ENCODE measurements at regions not wholly inside any gene's neighbourhood (a gene's known extent, or its start where the extent isn't known, plus 50 kb on each side); places are given as distances from the start of the nearest gene placed in this dataset.

DNA sequence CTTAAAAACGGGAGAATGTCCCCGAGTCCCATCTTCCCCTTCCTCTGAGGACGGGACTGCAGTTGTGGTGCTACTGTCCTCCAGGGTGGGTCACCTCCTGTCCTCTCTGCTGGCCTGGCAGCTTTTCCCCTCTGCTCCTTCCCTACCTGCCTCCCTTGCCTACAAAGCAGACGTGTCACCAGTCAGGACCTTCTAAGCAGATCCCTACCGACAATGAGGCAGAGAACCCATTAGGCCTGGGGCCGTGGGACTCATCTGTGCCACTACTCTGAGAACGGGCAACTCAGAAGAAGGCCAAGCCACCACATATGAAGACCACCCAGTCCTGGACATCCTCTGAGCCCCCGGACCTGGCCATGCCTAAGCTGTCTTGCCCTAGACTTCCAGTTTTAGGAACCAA lies 103.0 kb upstream of the TEX51 start:
- H3K27ac ChIP-seq (ENCODE audit: low read depth in 1 of 2, low read length in 2 of 2): no peak overlapping the region
- Mint-ChIP-seq H3K27me3 (peaks cover 44% of the 10 kb centered on the region), H3K9me3 (no peaks in the 10 kb centered on the region), H3K4me1 (ENCODE audit: low read depth) (no peaks in the 10 kb centered on the region), H3K36me3 (ENCODE audit: low read depth) (no peaks in the 10 kb centered on the region), H3K27ac (no peak overlapping the region), H3K4me3 (no peak overlapping the region)
- CTCF ChIA-PET: no interaction called here
- H3K36me3 ChIP-seq (ENCODE audit: insufficient read depth, low read length): no peaks in the 10 kb centered on the region
- POLR2A ChIA-PET: no interaction called here
- ATAC-seq (ENCODE audit: poor library complexity): no peak
- no peaks in the 10 kb centered on the region for H3K4me1 ChIP-seq (ENCODE audit: insufficient read depth, low read length)
- no peaks in the 10 kb centered on the region for H3K9me3 ChIP-seq (ENCODE audit: control insufficient read depth in 1 of 2, insufficient read depth in 1 of 2, low read length in 2 of 2)
- intact Hi-C loops (cut with DNase I, micrococcal nuclease): no loop called here
- DNase-seq: no peak
- no peak overlapping the region for H3K4me3 ChIP-seq (ENCODE audit: low read length)
- TF ChIP-seq, protein P1, sequence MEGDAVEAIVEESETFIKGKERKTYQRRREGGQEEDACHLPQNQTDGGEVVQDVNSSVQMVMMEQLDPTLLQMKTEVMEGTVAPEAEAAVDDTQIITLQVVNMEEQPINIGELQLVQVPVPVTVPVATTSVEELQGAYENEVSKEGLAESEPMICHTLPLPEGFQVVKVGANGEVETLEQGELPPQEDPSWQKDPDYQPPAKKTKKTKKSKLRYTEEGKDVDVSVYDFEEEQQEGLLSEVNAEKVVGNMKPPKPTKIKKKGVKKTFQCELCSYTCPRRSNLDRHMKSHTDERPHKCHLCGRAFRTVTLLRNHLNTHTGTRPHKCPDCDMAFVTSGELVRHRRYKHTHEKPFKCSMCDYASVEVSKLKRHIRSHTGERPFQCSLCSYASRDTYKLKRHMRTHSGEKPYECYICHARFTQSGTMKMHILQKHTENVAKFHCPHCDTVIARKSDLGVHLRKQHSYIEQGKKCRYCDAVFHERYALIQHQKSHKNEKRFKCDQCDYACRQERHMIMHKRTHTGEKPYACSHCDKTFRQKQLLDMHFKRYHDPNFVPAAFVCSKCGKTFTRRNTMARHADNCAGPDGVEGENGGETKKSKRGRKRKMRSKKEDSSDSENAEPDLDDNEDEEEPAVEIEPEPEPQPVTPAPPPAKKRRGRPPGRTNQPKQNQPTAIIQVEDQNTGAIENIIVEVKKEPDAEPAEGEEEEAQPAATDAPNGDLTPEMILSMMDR (IDR thresholded peaks at IDR 0.05): no peak
- peaks cover 0 to 11% of the 10 kb centered on the region in 2 experiments for H3K27me3 ChIP-seq (ENCODE audit: control insufficient read depth in 1 of 2, insufficient read depth in 2 of 2, low read length in 2 of 2)

DNA sequence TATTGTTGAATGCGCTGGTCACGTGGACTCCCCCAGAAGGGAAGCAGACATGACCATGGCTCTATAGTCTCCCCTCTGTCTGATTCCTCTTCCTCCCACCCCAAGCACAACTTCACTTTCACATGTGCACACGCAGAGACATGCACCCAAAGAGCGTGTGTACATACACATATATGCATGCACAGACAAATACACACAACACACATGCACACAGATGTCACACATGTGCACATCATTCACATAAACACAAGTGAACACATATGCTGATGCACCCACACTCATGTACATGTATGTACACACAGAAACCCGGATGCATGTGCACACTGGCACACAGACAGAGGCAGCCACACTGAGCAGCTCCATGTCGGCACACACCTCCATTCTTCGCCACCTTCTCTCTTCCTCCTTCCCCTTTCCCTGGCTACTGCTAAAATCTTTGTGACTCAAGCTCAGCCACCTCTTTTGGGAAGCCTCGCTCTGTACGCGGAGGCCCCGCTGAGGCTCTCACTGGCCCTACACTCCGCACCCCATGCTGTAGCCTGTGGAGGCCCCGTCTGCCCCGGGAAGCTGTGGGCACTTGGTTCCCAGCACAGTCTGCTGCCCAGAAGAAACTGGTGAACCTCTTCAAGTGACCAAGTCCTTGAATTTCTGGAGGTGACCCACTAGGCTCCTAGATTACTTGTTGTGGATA lies 101.6 kb upstream of the TEX51 start:
- no peaks in the 10 kb centered on the region for H3K9me3 ChIP-seq (ENCODE audit: control insufficient read depth in 1 of 2, insufficient read depth in 1 of 2, low read length in 2 of 2)
- H3K27ac Mint-ChIP-seq: no peak overlapping the region
- TF ChIP-seq, protein P1 (IDR thresholded peaks at IDR 0.05): no peak
- ChIA-PET CTCF (no interaction called here), POLR2A (no interaction called here)
- ATAC-seq (ENCODE audit: poor library complexity) (no peak), DNase-seq (no peak)
- no peaks in the 10 kb centered on the region for H3K36me3 ChIP-seq (ENCODE audit: insufficient read depth, low read length)
- no peak overlapping the region for H3K4me3 ChIP-seq (ENCODE audit: low read length)
- H3K9me3 Mint-ChIP-seq: no peaks in the 10 kb centered on the region
- H3K36me3 Mint-ChIP-seq (ENCODE audit: low read depth): no peaks in the 10 kb centered on the region
- H3K4me1 ChIP-seq (ENCODE audit: insufficient read depth, low read length): no peaks in the 10 kb centered on the region
- H3K27me3 Mint-ChIP-seq: peaks cover 33% of the 10 kb centered on the region
- peaks cover 0 to 11% of the 10 kb centered on the region in 2 experiments for H3K27me3 ChIP-seq (ENCODE audit: control insufficient read depth in 1 of 2, insufficient read depth in 2 of 2, low read length in 2 of 2)
- H3K4me1 Mint-ChIP-seq (ENCODE audit: low read depth): no peaks in the 10 kb centered on the region
- H3K27ac ChIP-seq (ENCODE audit: low read depth in 1 of 2, low read length in 2 of 2): no peak overlapping the region
- no peak overlapping the region for H3K4me3 Mint-ChIP-seq
- intact Hi-C loops (cut with DNase I, micrococcal nuclease): no loop called here

DNA sequence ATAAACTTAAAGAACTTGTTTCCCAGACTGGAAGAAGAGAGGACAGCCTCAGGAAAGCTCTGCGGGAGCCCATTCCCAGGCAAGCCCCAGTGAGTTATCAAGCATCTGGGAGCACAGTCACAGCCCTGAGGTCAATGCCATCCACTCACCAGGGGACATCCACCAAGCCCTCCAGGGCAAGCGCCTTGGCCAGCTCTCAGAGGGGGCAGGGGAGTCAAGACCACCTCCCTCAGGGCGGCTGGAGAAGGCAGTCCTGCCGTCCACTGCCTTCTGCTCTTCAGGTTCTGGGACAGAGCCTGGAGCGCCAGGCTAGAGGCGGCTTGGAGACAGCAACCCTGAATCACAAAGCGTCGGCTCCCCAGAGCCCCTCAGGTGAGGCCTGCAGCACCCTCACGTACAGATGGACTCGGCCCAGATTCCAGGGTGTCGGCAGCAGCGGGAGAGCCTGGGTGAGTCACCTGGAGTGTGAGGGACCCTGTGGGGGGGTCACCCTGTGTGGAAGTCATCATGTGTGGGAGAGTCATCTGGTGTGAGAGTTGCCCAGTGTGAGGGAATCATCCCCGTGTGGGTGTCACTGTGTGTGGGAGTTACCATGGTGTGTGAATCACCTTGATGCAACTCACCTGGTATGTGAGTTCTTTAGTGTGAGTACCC lies 100.9 kb upstream of the TEX51 start:
- Mint-ChIP-seq H3K4me1 (ENCODE audit: low read depth) (no peaks in the 10 kb centered on the region), H3K4me3 (no peak overlapping the region), H3K9me3 (no peaks in the 10 kb centered on the region), H3K27me3 (peaks cover 26% of the 10 kb centered on the region), H3K27ac (no peak overlapping the region), H3K36me3 (ENCODE audit: low read depth) (no peaks in the 10 kb centered on the region)
- ATAC-seq (ENCODE audit: poor library complexity) (no peak), DNase-seq (no peak)
- Histone ChIP-seq H3K9me3 (ENCODE audit: control insufficient read depth in 1 of 2, insufficient read depth in 1 of 2, low read length in 2 of 2) (no peaks in the 10 kb centered on the region), H3K4me3 (ENCODE audit: low read length) (no peak overlapping the region), H3K27me3 (ENCODE audit: control insufficient read depth in 1 of 2, insufficient read depth in 2 of 2, low read length in 2 of 2) (peaks cover 0 to 8% of the 10 kb centered on the region in 2 experiments), H3K27ac (ENCODE audit: low read depth in 1 of 2, low read length in 2 of 2) (no peak overlapping the region), H3K36me3 (ENCODE audit: insufficient read depth, low read length) (no peaks in the 10 kb centered on the region), H3K4me1 (ENCODE audit: insufficient read depth, low read length) (no peaks in the 10 kb centered on the region)
- ChIA-PET POLR2A (no interaction called here), CTCF (no interaction called here)
- TF ChIP-seq, protein P1 (IDR thresholded peaks at IDR 0.05): no peak
- intact Hi-C loops (cut with DNase I, micrococcal nuclease): no loop called here
